ENCODE measurements at regions not wholly inside any gene's neighbourhood (a gene's known extent, or its start where the extent isn't known, plus 50 kb on each side); places are given as distances from the start of the nearest gene placed in this dataset.
A peak's percentile ranks its signal among the peaks of the same experiment; 100 is the strongest.

- TF ChIP-seq CTCF (IDR thresholded peaks at IDR 0.05) = peak; percentile 21; the same call in 1 of the 2 replicates
- TF ChIP-seq TCF7L2 (IDR thresholded peaks at IDR 0.05; ENCODE audit: low read depth, low read length) = no peak
- ChIA-PET CTCF (no interaction called here), POLR2A (no interaction called here)
- H3K36me3 ChIP-seq (ENCODE audit: control insufficient read depth, insufficient read depth, low read length) = no peaks in the 10 kb centered on the region
- no peaks in the 10 kb centered on the region for H3K27me3 ChIP-seq (ENCODE audit: control insufficient read depth, insufficient read depth, low read length)
- H3K27ac ChIP-seq (ENCODE audit: low read length) = no peak overlapping the region
- no peaks in the 10 kb centered on the region for H3K4me1 ChIP-seq (ENCODE audit: control insufficient read depth, insufficient read depth, low read length)
- no peaks in the 10 kb centered on the region for H3K9me3 ChIP-seq (ENCODE audit: control insufficient read depth, insufficient read depth, low read depth, low read length)
- DNase-seq (ENCODE audit: low read depth, low spot score) = peak; percentile 8
- BruUV-seq (replicated peaks) = no TSS peak
- no peak overlapping the region for H3K4me3 ChIP-seq (ENCODE audit: low read depth in 2 of 2, low read length in 2 of 2)
- ATAC-seq = no peak
- in situ Hi-C loops (cut with HindIII; ENCODE audit: low pct_unique_long_range_greater_than_20kb, low sequenced_read_pairs) = no loop called here
- intact Hi-C loops (cut with micrococcal nuclease; ENCODE audit: unreplicated experiment) = no loop called here
Observed at GRCh38 chr18:30889519-30890301, 152.8 kb downstream of the DSC3 start.

DNA sequence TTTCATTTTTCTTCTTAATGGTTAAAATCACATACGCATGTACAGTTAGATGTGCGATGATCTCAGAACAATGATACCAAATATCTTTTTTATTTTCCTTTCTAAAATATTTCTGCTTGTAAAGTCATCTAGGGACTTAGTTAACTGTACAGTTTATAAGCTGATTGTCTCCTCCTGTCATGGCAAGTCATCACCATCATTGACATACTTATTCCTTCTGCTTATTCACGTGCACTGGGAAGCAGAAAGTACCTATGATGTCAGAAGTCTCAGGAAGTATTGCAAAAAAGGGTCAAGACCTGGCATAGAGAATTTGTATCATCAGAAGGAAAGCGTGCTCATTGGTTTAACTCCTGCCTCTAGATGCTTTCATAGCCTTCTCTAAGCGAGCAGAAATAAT is 154.2 kb downstream of the DSC3 start:
- ATAC-seq (no peak), DNase-seq (ENCODE audit: low read depth, low spot score) (no peak)
- intact Hi-C loops (cut with micrococcal nuclease; ENCODE audit: unreplicated experiment) (no loop called here), in situ Hi-C loops (cut with HindIII; ENCODE audit: low pct_unique_long_range_greater_than_20kb, low sequenced_read_pairs) (no loop called here)
- ChIA-PET POLR2A (no interaction called here), CTCF (no interaction called here)
- Histone ChIP-seq H3K4me1 (ENCODE audit: control insufficient read depth, insufficient read depth, low read length) (no peaks in the 10 kb centered on the region), H3K9me3 (ENCODE audit: control insufficient read depth, insufficient read depth, low read depth, low read length) (no peaks in the 10 kb centered on the region), H3K27ac (ENCODE audit: low read length) (no peak overlapping the region), H3K4me3 (ENCODE audit: low read depth in 2 of 2, low read length in 2 of 2) (no peak overlapping the region), H3K27me3 (ENCODE audit: control insufficient read depth, insufficient read depth, low read length) (no peaks in the 10 kb centered on the region), H3K36me3 (ENCODE audit: control insufficient read depth, insufficient read depth, low read length) (no peaks in the 10 kb centered on the region)
- no TSS peak for BruUV-seq (replicated peaks)
- no peak for TF ChIP-seq POLR2AphosphoS5 (IDR thresholded peaks at IDR 0.05; ENCODE audit: low read depth, low read length)
- no peak for TF ChIP-seq TCF7L2 (IDR thresholded peaks at IDR 0.05; ENCODE audit: low read depth, low read length)
- TF ChIP-seq REST (IDR thresholded peaks at IDR 0.05; ENCODE audit: insufficient read depth in 1 of 2, low read depth in 2 of 2, low read length in 1 of 2) = no peak
- no peak for TF ChIP-seq CTCF (IDR thresholded peaks at IDR 0.05)
- TF ChIP-seq SIN3A (IDR thresholded peaks at IDR 0.05; ENCODE audit: borderline replicate concordance, insufficient read depth, low read depth, low read length) = no peak

Measured in Panc1 (cell line).